ENCODE measurements at regions not wholly inside any gene's neighbourhood (a gene's known extent, or its start where the extent isn't known, plus 50 kb on each side); places are given as distances from the start of the nearest gene placed in this dataset.

DNA sequence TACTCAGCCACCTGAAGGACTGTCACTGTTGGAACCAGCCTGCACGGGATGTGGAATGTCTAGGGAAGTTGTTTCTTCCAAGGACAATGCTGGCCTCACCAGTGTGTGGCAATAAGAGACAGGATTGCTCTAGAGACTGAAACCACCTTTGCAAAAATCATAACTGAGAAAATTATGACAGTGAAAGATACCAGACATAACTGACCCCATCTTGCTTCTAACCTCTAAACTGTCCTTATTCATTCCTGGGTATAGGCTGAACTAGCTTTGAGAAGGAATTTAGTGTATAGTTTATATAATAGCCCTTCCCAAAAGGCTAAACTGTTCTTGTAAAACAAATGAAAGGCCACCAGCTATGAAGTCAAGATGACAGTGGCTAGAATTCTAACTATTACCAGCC is 83.6 kb downstream of the IER5 start:
- DNase-seq (ENCODE audit: low read depth) = no peak
- no peak overlapping the region for H3K4me3 ChIP-seq (ENCODE audit: low read depth, low read length)
- TF ChIP-seq, protein P1, sequence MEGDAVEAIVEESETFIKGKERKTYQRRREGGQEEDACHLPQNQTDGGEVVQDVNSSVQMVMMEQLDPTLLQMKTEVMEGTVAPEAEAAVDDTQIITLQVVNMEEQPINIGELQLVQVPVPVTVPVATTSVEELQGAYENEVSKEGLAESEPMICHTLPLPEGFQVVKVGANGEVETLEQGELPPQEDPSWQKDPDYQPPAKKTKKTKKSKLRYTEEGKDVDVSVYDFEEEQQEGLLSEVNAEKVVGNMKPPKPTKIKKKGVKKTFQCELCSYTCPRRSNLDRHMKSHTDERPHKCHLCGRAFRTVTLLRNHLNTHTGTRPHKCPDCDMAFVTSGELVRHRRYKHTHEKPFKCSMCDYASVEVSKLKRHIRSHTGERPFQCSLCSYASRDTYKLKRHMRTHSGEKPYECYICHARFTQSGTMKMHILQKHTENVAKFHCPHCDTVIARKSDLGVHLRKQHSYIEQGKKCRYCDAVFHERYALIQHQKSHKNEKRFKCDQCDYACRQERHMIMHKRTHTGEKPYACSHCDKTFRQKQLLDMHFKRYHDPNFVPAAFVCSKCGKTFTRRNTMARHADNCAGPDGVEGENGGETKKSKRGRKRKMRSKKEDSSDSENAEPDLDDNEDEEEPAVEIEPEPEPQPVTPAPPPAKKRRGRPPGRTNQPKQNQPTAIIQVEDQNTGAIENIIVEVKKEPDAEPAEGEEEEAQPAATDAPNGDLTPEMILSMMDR (conservative IDR thresholded peaks at IDR 0.05; ENCODE audit: low read depth, low read length) = no peak

DNA sequence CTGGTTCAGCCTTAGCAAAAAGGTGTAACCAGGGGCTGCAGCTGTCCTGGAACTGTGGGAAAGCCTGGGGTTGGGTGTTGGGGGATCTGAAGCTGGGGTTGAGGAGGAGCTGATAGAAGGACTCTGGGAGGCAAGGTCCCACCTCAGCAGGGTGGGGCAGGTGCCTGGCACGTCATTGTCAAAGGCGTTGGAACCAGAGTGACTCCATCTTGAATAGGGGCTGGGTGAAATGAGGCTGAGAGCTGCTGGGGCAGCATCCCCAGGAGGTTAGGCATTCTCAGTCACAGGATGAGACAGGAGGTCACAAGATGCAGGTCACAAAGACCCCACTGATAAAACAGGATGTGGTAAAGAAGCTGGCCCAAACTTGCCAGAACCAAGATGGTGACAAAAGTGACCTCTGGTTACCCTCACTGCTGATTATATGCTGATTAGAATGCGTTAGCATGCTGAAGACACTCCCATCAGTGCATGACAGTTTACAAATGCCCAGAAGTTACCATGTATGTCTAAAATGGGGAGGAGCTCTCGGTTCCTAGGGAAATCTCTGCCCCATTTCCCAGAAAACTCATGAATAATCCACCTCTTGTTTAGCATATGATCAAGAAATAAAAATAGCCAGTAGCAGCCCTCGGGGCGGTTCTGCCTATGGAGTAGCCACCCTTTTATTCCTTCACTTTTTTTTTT is 85.4 kb downstream of the IER5 start:
- no peak for DNase-seq (ENCODE audit: low read depth)
- no peak overlapping the region for H3K4me3 ChIP-seq (ENCODE audit: low read depth, low read length)
- TF ChIP-seq, protein P1 (conservative IDR thresholded peaks at IDR 0.05; ENCODE audit: low read depth, low read length) = no peak

DNA sequence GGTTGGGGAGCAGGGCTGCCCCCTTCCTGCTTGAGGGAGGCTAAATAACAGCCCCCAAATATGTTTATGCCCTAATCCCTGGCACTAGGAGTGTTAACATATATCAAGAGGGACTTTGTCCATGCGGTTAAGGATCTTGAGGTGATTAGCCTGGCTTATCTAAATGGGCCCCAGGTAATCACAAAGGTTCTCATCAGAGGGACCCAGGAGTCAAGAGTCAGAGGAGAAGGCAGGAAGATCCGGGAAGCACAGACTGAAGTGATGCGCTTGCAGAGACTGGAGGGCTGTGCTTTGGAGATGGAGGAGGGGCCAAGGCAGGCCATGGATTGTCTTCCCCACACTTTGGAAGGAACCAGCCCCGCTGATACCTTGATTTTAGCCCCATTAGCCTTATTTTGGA is 86.4 kb downstream of the IER5 start:
- TF ChIP-seq, protein P1 (conservative IDR thresholded peaks at IDR 0.05; ENCODE audit: low read depth, low read length) = no peak
- DNase-seq (ENCODE audit: low read depth) = no peak
- no peak overlapping the region for H3K4me3 ChIP-seq (ENCODE audit: low read depth, low read length)

DNA sequence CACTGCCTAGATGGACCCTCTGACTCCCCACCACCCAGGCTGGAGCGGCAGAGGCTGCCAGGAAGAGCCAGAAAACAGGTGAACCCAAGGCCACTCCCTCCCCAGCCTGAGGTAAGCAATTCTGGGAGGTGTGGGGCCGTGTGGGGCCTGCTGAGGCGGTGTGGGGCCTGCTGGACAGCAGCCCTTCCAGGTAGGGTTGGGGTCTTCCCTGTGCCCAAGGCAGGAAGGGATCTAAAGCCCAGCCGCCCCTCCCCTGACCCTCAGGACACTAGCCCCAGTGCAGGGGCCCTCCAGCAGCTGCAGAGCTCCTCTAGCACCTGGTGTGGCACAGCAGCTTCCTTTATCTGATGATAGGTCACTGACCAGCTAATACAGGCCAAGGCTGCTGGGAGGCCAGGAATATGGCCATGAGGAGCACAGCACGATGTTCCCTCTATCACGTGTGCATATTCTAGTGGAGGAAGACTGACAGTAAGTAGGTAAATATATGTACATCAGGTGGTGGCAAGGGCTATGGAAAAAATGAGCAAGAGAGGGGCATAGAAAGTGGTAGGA is 86.9 kb downstream of the IER5 start:
- no peak for DNase-seq (ENCODE audit: low read depth)
- TF ChIP-seq, protein P1 (conservative IDR thresholded peaks at IDR 0.05; ENCODE audit: low read depth, low read length) = no peak
- no peak overlapping the region for H3K4me3 ChIP-seq (ENCODE audit: low read depth, low read length)

DNA sequence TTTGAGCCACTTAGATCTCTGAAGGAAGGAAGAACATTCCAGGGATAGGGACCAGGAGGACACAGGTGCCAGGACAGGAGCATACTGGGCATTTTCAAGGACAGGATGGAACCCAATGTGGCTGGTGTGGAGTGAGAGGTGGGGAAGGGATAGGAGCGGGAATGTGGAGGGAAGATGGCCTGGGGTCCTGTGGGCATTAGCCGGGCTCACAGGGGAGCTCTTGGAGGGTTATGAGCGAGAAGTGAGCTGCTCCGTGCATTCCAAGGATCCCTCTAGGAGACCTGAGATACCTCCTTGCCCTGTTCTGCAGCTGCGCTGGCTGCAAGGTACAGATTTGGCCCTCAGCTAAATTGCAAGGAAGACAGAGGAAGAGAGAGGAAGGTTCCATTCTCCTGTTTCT is 87.5 kb downstream of the IER5 start:
- DNase-seq (ENCODE audit: low read depth) = no peak
- no peak overlapping the region for H3K4me3 ChIP-seq (ENCODE audit: low read depth, low read length)
- TF ChIP-seq, protein P1 (conservative IDR thresholded peaks at IDR 0.05; ENCODE audit: low read depth, low read length) = no peak

DNA sequence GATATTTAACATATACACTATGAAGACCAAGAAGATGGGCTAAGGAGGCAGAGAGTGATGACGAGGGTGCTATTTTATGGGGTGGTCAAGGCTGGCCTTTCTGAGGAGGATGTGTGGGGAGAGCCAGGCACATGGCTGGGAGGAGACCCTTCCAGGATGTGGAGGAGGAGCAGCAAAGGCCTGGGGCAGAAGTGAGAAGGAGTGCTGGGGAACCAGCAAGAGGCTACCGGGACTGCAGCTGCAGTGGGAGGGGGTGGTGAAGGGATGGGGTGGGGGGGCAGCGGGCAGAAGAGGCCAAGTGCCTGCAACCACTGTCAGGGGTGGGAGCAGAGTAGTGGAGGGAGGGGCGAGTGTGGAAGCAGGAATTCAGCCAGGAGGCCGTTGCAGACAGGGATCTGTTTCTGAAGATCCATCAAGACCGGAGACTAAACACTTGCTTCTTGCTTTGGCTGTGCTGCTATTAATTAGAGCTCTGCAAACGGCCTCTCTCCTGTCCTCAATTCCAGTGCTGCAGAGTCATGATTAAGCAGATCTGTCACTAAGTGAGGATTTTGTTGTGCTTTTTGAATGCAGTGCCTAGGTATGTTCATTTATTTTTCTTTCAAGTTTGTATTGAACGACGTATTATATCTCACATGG is 89.9 kb downstream of the IER5 start:
- H3K4me3 ChIP-seq (ENCODE audit: low read depth, low read length) = no peak overlapping the region
- TF ChIP-seq, protein P1 (conservative IDR thresholded peaks at IDR 0.05; ENCODE audit: low read depth, low read length) = no peak
- no peak for DNase-seq (ENCODE audit: low read depth)
